PC-9 (cell line): ENCODE measurements at regions not wholly inside any gene's neighbourhood (a gene's known extent, or its start where the extent isn't known, plus 50 kb on each side); places are given as distances from the start of the nearest gene placed in this dataset.

ENCODE experiments used
- BruUV-seq: library from RNA; stranded (reverse); fragments of 400-500 nt; replicated peaks from 2 replicates; lab custom pipeline; 2021; lab: Mats Ljungman, UMichigan
- CTCF ChIA-PET: fragments of 300-600 bp; sonication (Branson Sonifier 250); formaldehyde crosslinking; loops from one replicate; lab custom pipeline; 2022; ENCODE audit warnings: antibody characterized with exemption; lab: Charles Lee
- POLR2A ChIA-PET: fragments of 300-600 bp; sonication (Branson Sonifier 250); formaldehyde crosslinking; loops from one replicate; lab custom pipeline; 2022; ENCODE audit warnings: antibody characterized with exemption; ENCODE audit not compliant: unreplicated experiment; lab: Charles Lee
- DNase-seq, 2 experiments: peaks; one replicate each; pipeline versions ENCODE4 v3.0.0 to v3.0.0-alpha.2; 2015 to 2022; ENCODE audit warnings: mixed read lengths in 1 of 2
- H2AFZ ChIP-seq: fragments of 200-600 bp; sonication (generic); 2 replicates; pipeline ENCODE4 v1.8.1; 2017; ENCODE audit warnings: antibody characterized with exemption
- H3F3A ChIP-seq: fragments of 200-600 bp; sonication (generic); 2 replicates; pipeline ENCODE4 v1.8.1; 2017; ENCODE audit warnings: antibody characterized with exemption, mild to moderate bottlenecking, low read depth; ENCODE audit not compliant: insufficient read depth
- H3K27ac ChIP-seq: fragments of 200-600 bp; sonication (generic); 2 replicates; pipeline ENCODE4 v1.6.1; 2016; ENCODE audit warnings: mixed run types
- H3K27me3 ChIP-seq: fragments of 200-600 bp; sonication (generic); 2 replicates; pipeline ENCODE4 v1.6.1; 2016; ENCODE audit warnings: low read depth, mixed run types; ENCODE audit not compliant: insufficient read depth
- H3K36me3 ChIP-seq: fragments of 200-600 bp; sonication (generic); 2 replicates; pipeline ENCODE4 v1.6.1; 2016; ENCODE audit warnings: low read depth, mixed run types
- H3K4me1 ChIP-seq: fragments of 200-600 bp; sonication (generic); replicated peaks from 2 replicates; pipeline ENCODE4 v1.6.1; 2016; ENCODE audit warnings: mixed run types; ENCODE audit not compliant: insufficient read depth
- H3K4me2 ChIP-seq: fragments of 200-600 bp; sonication (generic); 2 replicates; pipeline ENCODE4 v1.6.1; 2017; ENCODE audit warnings: mixed run types
- H3K4me3 ChIP-seq: fragments of 200-600 bp; sonication (generic); 2 replicates; pipeline ENCODE4 v1.6.1; 2016; ENCODE audit warnings: mixed run types
- H3K79me2 ChIP-seq: fragments of 200-600 bp; sonication (generic); 2 replicates; pipeline ENCODE4 v1.6.1; 2017; ENCODE audit warnings: low read depth, mixed run types
- H3K9me2 ChIP-seq: fragments of 200-600 bp; sonication (generic); 2 replicates; pipeline ENCODE4 v1.8.1; 2017; ENCODE audit warnings: mild to moderate bottlenecking; ENCODE audit not compliant: insufficient read depth
- H3K9me3 ChIP-seq: fragments of 200-600 bp; sonication (generic); 2 replicates; pipeline ENCODE4 v1.8.1; 2016; ENCODE audit warnings: low read depth; ENCODE audit not compliant: insufficient read depth
- H4K20me1 ChIP-seq: fragments of 200-600 bp; sonication (generic); 2 replicates; pipeline ENCODE4 v1.8.1; 2017; ENCODE audit not compliant: insufficient read depth
- EZH2 ChIP-seq: fragments of 200-600 bp; sonication (generic); IDR thresholded peaks from 2 replicates; pipeline ENCODE4 v1.8.0; 2017; ENCODE audit warnings: antibody characterized with exemption, low read depth
- intact Hi-C: fragments of 100-400 bp; cut with micrococcal nuclease; formaldehyde crosslinking; loops from one replicate; pipeline ENCODE4 v1.10.0; 2022; ENCODE audit not compliant: unreplicated experiment
- TF ChIP-seq, protein P1 (sequence below): fragments of 200-600 bp; sonication (generic); conservative IDR thresholded peaks from 2 replicates; pipeline ENCODE4 v1.6.1; 2017; ENCODE audit warnings: mixed run types, antibody characterized with exemption, mild to moderate bottlenecking, moderate library complexity

DNA sequence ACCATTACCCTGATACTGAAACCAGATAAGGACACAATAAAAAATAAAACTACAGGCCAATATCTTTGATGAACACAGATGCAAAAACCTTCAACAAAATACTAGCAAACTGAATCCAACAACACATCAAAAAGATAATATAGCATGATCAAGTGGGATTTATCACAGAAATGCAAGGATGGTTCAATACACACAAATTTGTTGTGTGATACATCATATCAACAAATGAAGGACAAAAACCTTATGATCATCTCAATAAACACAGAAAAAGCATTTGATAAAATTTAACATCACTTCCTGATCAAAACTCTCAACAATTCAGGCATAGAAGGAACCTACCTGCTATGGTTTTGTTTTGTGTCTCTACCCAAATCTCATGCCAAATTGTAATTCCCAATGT lies 74.3 kb upstream of the VANGL1 start:
- no peak for DNase-seq
- H3K79me2 ChIP-seq = no peaks in the 10 kb centered on the region
- H3K27ac ChIP-seq = no peak overlapping the region
- H3K4me3 ChIP-seq = no peak overlapping the region
- peaks cover 26% of the 10 kb centered on the region for H3K9me3 ChIP-seq
- H3K27me3 ChIP-seq = no peaks in the 10 kb centered on the region
- POLR2A ChIA-PET = no interaction called here
- no TSS peak for BruUV-seq
- no peaks in the 10 kb centered on the region for H3K4me1 ChIP-seq
- H3K9me2 ChIP-seq = peaks cover 3% of the 10 kb centered on the region; the same call in 1 of the 2 replicates
- 0 out of 2 replicates have a peak, but pooled peaks cover 5% of the 10 kb centered on the region for H3F3A ChIP-seq
- intact Hi-C loops = no loop called here
- H3K36me3 ChIP-seq = no peaks in the 10 kb centered on the region
- H2AFZ ChIP-seq = peak overlapping the region; percentile 28; the same call in 1 of the 2 replicates
- no peak overlapping the region for H3K4me2 ChIP-seq
- TF ChIP-seq, protein P1, sequence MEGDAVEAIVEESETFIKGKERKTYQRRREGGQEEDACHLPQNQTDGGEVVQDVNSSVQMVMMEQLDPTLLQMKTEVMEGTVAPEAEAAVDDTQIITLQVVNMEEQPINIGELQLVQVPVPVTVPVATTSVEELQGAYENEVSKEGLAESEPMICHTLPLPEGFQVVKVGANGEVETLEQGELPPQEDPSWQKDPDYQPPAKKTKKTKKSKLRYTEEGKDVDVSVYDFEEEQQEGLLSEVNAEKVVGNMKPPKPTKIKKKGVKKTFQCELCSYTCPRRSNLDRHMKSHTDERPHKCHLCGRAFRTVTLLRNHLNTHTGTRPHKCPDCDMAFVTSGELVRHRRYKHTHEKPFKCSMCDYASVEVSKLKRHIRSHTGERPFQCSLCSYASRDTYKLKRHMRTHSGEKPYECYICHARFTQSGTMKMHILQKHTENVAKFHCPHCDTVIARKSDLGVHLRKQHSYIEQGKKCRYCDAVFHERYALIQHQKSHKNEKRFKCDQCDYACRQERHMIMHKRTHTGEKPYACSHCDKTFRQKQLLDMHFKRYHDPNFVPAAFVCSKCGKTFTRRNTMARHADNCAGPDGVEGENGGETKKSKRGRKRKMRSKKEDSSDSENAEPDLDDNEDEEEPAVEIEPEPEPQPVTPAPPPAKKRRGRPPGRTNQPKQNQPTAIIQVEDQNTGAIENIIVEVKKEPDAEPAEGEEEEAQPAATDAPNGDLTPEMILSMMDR = no peak
- H4K20me1 ChIP-seq = no peaks in the 10 kb centered on the region
- CTCF ChIA-PET = no interaction called here

DNA sequence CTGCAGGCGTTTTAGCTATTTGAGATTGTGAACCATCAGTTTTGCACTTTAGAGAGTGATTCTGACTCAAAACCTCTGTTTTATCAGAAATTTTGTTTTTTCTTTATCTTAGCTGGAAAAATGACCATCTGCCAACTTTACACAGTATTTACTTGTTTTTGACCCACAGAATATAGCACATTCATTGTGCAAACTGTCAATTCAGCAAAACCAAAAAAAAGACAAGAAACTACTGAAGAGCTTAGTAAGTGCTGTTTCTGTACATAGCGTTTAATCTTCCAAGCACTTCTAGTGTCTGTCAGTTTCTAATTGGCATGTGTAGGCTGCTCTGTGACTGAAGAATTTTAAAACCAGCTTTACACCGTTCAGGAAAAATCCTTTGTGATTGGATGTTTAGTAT lies 76.0 kb upstream of the VANGL1 start:
- Histone ChIP-seq H3K4me1 (no peaks in the 10 kb centered on the region), H3K9me3 (peaks cover 19% of the 10 kb centered on the region), H3K79me2 (no peaks in the 10 kb centered on the region), H3K9me2 (peaks cover 3% of the 10 kb centered on the region; the same call in 1 of the 2 replicates), H3K27ac (no peak overlapping the region), H3F3A (0 out of 2 replicates have a peak, but pooled peaks cover 5% of the 10 kb centered on the region), H3K36me3 (no peaks in the 10 kb centered on the region), H3K4me3 (no peak overlapping the region), H3K4me2 (no peak overlapping the region), H2AFZ (no peak overlapping the region), H3K27me3 (no peaks in the 10 kb centered on the region), H4K20me1 (no peaks in the 10 kb centered on the region)
- no TSS peak for BruUV-seq
- DNase-seq = no peak
- TF ChIP-seq, protein P1 = no peak
- TF ChIP-seq EZH2 = no peak
- intact Hi-C loops = no loop called here
- ChIA-PET POLR2A (interaction anchor here (0.6 kb wide), 1 partner anchor 1056 kb away, joined by 3 read pairs; no protein-coding TSS in a partner anchor), CTCF (no interaction called here)

DNA sequence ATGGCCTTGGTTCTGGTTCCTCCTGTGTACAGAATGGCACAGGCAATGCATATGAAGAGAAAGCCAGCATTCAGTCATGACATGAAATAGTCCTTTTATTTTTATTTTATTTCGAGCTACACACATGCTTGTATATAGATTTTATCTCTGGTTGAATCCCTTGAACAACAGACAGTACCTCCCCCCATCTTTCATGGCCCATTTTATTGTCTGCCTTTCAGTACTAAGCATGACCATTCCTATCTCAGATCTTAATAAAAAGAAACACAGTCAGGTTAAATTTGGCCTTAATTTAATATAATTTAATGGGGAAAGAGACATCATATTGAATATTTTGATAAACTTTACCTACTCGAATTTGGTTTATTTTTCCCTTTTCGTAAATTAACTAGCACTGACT lies 76.4 kb upstream of the VANGL1 start:
- Histone ChIP-seq H3K9me3 (peaks cover 19% of the 10 kb centered on the region), H3F3A (0 out of 2 replicates have a peak, but pooled peaks cover 3% of the 10 kb centered on the region), H3K9me2 (peaks cover 3% of the 10 kb centered on the region; the same call in 1 of the 2 replicates), H3K79me2 (no peaks in the 10 kb centered on the region), H4K20me1 (no peaks in the 10 kb centered on the region), H3K4me2 (no peak overlapping the region), H2AFZ (no peak overlapping the region), H3K27me3 (no peaks in the 10 kb centered on the region), H3K4me1 (no peaks in the 10 kb centered on the region), H3K4me3 (no peak overlapping the region), H3K36me3 (no peaks in the 10 kb centered on the region), H3K27ac (no peak overlapping the region)
- ChIA-PET CTCF (no interaction called here), POLR2A (interaction anchor here (0.6 kb wide), 1 partner anchor 1055 kb away, joined by 3 read pairs; no protein-coding TSS in a partner anchor)
- no TSS peak for BruUV-seq
- no peak for DNase-seq
- no peak for TF ChIP-seq EZH2
- TF ChIP-seq, protein P1 = no peak
- intact Hi-C loops = no loop called here
